ENCODE measurements at regions not wholly inside any gene's neighbourhood (a gene's known extent, or its start where the extent isn't known, plus 50 kb on each side); places are given as distances from the start of the nearest gene placed in this dataset.

- no peak for TF ChIP-seq CTCF (IDR thresholded peaks at IDR 0.05)
- TF ChIP-seq ZFX (IDR thresholded peaks at IDR 0.05; ENCODE audit: borderline replicate concordance): no peak
These were observed 89.6 kb upstream of the PITX2 start for GRCh38 chr4:110712486-110712885.
